Left ventricle myocardium inferior (tissue), 1 donor: ENCODE measurements at regions not wholly inside any gene's neighbourhood (a gene's known extent, or its start where the extent isn't known, plus 50 kb on each side); places are given as distances from the start of the nearest gene placed in this dataset.

Experiments
- DNase-seq: peaks from one replicate; pipeline ENCODE4 v3.0.0-alpha.2; 2020
- H3K27ac ChIP-seq: fragments of 200-600 bp; replicated peaks from 2 replicates; pipeline ENCODE4 v1.8.0; 2021
- H3K27me3 ChIP-seq: fragments of 200-600 bp; 2 replicates; pipeline ENCODE4 v1.8.0; 2021; ENCODE audit warnings: low read depth
- H3K36me3 ChIP-seq: fragments of 200-600 bp; 2 replicates; pipeline ENCODE4 v1.8.0; 2021
- H3K4me1 ChIP-seq: fragments of 200-600 bp; 2 replicates; pipeline ENCODE4 v1.8.0; 2021
- H3K4me3 ChIP-seq: fragments of 200-600 bp; 2 replicates; pipeline ENCODE4 v1.8.0; 2021; ENCODE audit warnings: mild to moderate bottlenecking, moderate library complexity
- H3K9me3 ChIP-seq: fragments of 200-600 bp; replicated peaks from 2 replicates; pipeline ENCODE4 v1.8.0; 2021
- intact Hi-C: fragments of 100-400 bp; cut with micrococcal nuclease; formaldehyde crosslinking; loops from one replicate; pipeline ENCODE4 v1.11.0; 2022
- TF ChIP-seq, protein P1 (sequence below): fragments of 200-600 bp; IDR thresholded peaks from 2 replicates; pipeline ENCODE4 v1.8.0; 2021; ENCODE audit warnings: antibody characterized with exemption, mild to moderate bottlenecking, borderline replicate concordance
- donor health status: DM: no; HTN: yes; CAD: no; lungs with severe emphysema.

DNA sequence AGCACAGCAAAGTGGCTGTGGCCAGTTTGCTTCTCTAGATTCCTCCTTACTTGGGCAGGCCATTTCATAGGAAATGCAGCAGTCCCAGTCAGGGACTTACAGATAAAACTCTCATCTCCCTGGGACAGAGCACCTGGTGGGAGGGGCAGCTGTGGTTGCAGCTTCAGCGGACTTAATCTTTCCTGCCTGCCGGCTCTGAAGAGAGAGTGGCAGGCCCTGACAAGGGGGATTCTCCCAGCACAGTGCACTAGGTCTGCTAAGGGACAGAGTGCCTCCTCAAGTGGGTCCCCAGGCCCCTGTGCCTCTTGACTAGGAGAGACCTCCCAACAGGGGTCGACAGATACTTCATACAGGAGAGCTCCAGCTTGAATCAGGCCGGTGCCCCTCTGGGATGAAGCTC is 1649.1 kb downstream of the LRRC4C start:
- peaks cover 59% of the 10 kb centered on the region for H3K9me3 ChIP-seq
- H3K36me3 ChIP-seq = no peaks in the 10 kb centered on the region
- H3K4me1 ChIP-seq = no peaks in the 10 kb centered on the region
- no peak overlapping the region for H3K4me3 ChIP-seq
- TF ChIP-seq, protein P1, sequence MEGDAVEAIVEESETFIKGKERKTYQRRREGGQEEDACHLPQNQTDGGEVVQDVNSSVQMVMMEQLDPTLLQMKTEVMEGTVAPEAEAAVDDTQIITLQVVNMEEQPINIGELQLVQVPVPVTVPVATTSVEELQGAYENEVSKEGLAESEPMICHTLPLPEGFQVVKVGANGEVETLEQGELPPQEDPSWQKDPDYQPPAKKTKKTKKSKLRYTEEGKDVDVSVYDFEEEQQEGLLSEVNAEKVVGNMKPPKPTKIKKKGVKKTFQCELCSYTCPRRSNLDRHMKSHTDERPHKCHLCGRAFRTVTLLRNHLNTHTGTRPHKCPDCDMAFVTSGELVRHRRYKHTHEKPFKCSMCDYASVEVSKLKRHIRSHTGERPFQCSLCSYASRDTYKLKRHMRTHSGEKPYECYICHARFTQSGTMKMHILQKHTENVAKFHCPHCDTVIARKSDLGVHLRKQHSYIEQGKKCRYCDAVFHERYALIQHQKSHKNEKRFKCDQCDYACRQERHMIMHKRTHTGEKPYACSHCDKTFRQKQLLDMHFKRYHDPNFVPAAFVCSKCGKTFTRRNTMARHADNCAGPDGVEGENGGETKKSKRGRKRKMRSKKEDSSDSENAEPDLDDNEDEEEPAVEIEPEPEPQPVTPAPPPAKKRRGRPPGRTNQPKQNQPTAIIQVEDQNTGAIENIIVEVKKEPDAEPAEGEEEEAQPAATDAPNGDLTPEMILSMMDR = no peak
- DNase-seq = no peak
- intact Hi-C loops = no loop called here
- no peaks in the 10 kb centered on the region for H3K27me3 ChIP-seq
- H3K27ac ChIP-seq = no peak overlapping the region

DNA sequence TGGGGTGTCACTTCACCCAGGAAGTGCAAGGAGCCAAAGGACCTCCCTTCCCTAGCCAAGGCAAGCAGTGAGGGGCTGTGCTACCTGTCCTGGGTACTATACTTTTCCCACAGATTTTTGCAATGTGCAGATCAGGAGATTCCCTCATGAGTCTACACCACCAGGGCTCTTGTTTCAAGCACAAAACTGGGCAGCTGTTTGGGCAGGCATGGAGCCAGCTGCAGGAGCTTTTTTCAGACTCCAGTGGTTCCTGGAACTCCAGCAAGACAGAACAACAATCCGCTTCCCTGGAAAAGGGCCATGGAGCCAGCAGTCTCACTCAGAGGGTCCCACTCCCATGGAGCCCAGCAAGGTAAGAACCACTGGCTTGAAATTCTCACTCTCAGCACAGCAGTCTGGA is 1649.6 kb downstream of the LRRC4C start:
- intact Hi-C loops = no loop called here
- TF ChIP-seq, protein P1 = no peak
- DNase-seq = no peak

DNA sequence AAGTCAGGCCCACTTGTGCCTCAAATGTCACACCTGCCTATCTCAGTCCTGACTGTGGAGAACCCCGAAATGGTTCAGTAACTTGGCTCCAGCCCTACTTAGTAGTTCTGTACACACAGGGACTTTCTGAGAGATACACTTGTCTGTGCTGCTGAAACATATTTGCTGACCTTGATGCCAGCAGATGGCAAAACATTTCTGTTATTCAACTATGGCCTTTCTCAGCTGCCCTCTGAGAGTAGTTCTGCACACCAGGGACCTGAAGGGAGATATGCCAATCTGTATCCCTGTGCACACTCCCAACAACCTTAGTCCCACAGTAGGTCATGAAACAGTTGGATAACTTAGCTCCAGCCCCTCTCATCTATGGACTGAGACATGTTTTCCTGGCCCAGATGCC is 1651.5 kb downstream of the LRRC4C start:
- TF ChIP-seq, protein P1 = no peak
- intact Hi-C loops = no loop called here

More for the DNA sequence above, 1649.6 kb downstream of the LRRC4C start:
- Histone ChIP-seq H3K4me1 (no peaks in the 10 kb centered on the region), H3K27me3 (no peaks in the 10 kb centered on the region), H3K9me3 (peaks cover 55% of the 10 kb centered on the region), H3K4me3 (no peak overlapping the region), H3K36me3 (no peaks in the 10 kb centered on the region), H3K27ac (no peak overlapping the region)

DNA sequence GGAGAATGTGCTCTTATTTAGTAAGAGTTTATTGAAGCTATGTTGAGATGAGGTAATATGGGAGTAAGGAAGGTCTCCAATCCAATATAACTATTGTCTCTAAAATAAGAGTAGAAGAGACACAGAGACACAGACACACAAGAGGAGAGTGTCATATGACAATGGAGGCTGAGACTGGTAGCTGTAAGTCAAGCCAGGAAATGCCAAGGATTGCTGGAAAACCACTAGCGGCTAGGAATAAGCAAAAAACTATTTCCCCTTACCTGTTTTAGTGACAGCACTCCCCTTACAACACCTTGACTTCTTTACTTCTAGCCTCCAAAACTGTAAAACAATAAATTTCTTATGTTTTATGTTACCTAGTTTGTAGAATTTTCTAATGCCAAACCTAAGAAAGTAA is 1652.8 kb downstream of the LRRC4C start:
- no peak overlapping the region for H3K4me3 ChIP-seq
- no peaks in the 10 kb centered on the region for H3K4me1 ChIP-seq
- no peak overlapping the region for H3K27ac ChIP-seq
- intact Hi-C loops = no loop called here
- no peak for DNase-seq
- H3K36me3 ChIP-seq = no peaks in the 10 kb centered on the region
- H3K27me3 ChIP-seq = no peaks in the 10 kb centered on the region
- TF ChIP-seq, protein P1 = no peak
- H3K9me3 ChIP-seq = peaks cover 42% of the 10 kb centered on the region

More for the DNA sequence above, 1651.5 kb downstream of the LRRC4C start:
- Histone ChIP-seq H3K9me3 (peaks cover 43% of the 10 kb centered on the region), H3K27me3 (no peaks in the 10 kb centered on the region), H3K27ac (no peak overlapping the region), H3K4me3 (no peak overlapping the region), H3K36me3 (no peaks in the 10 kb centered on the region), H3K4me1 (no peaks in the 10 kb centered on the region)
- no peak for DNase-seq

DNA sequence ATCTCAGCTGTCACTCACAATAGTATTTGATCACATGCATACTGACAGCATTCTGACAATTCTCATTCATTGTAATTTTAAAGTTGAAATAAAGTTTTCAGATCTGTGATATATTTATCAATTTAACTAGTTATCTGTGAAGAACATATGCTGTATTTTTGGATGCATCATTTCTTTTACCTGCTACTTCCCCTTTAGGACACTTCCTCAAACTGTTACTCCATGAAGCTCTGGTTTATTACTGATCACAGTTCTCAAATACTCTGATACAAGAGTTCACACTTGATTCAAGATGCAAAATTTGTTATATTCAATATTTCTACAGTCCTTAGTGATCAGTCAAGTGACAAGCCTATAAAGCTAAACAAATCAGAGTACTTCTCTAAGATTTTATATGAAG is 1655.2 kb downstream of the LRRC4C start:
- Histone ChIP-seq H3K27ac (no peak overlapping the region), H3K4me3 (no peak overlapping the region), H3K36me3 (no peaks in the 10 kb centered on the region), H3K27me3 (no peaks in the 10 kb centered on the region), H3K4me1 (no peaks in the 10 kb centered on the region), H3K9me3 (peaks cover 23% of the 10 kb centered on the region)
- intact Hi-C loops = no loop called here
- no peak for DNase-seq
- TF ChIP-seq, protein P1 = no peak

DNA sequence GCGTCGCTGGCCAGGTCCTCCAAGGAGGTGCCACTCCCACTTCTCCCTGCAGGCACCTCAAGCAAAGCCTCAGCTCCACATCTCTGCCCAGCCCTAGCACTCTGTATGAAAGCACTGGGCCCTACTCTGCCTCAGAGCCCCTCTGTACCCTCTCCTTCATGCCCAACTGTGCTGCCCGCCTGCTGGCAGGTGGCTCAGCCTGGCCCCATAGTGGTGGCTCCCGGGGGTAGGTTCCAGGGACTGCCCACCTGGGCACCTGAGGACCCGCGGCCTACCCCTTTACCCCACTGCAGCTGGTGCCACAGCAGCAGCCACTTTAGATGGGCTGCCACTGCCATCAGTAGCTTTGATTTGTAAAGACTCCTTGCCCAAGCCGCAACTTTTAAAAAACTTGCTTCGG is 1672.8 kb downstream of the LRRC4C start:
- intact Hi-C loops = no loop called here
- no peak overlapping the region for H3K4me3 ChIP-seq
- no peak overlapping the region for H3K27ac ChIP-seq
- no peaks in the 10 kb centered on the region for H3K27me3 ChIP-seq
- no peaks in the 10 kb centered on the region for H3K36me3 ChIP-seq
- TF ChIP-seq, protein P1 = no peak
- peaks cover 9% of the 10 kb centered on the region for H3K9me3 ChIP-seq
- no peaks in the 10 kb centered on the region for H3K4me1 ChIP-seq
- DNase-seq = no peak
